DOHH2 (cell line): ENCODE measurements at regions not wholly inside any gene's neighbourhood (a gene's known extent, or its start where the extent isn't known, plus 50 kb on each side); places are given as distances from the start of the nearest gene placed in this dataset.

Experiments
- H3F3A ChIP-seq: fragments of 200-600 bp; sonication (generic), shearing (Covaris generic); 2 replicates; pipeline ENCODE4 v1.6.0; 2016; ENCODE audit warnings: antibody characterized with exemption, mild to moderate bottlenecking; ENCODE audit not compliant: control insufficient read depth, insufficient read depth
- H3K27ac ChIP-seq: fragments of 200-600 bp; sonication (generic); 2 replicates; pipeline ENCODE4 v1.5.1; 2014; ENCODE audit warnings: low read depth, mild to moderate bottlenecking, low read length, moderate library complexity
- H3K27me3 ChIP-seq: fragments of 200-600 bp; sonication (generic); 2 replicates; pipeline ENCODE4 v1.6.1; 2014; ENCODE audit warnings: mild to moderate bottlenecking, low read length, mixed read lengths; ENCODE audit not compliant: control insufficient read depth
- H3K36me3 ChIP-seq: fragments of 200-600 bp; sonication (generic); 2 replicates; pipeline ENCODE4 v1.6.1; 2014; ENCODE audit warnings: mild to moderate bottlenecking, low read length, moderate library complexity, mixed read lengths; ENCODE audit not compliant: control insufficient read depth
- H3K4me1 ChIP-seq: fragments of 200-600 bp; sonication (generic); 2 replicates; pipeline ENCODE4 v1.6.1; 2014; ENCODE audit warnings: mild to moderate bottlenecking, low read length, mixed read lengths; ENCODE audit not compliant: control insufficient read depth
- H3K4me2 ChIP-seq: fragments of 200-600 bp; sonication (generic); 2 replicates; pipeline ENCODE4 v1.6.0; 2014; ENCODE audit warnings: mild to moderate bottlenecking, low read length, moderate library complexity
- H3K4me3 ChIP-seq: fragments of 200-600 bp; sonication (generic); 2 replicates; pipeline ENCODE4 v1.5.1; 2014; ENCODE audit warnings: mild to moderate bottlenecking, low read length, mixed read lengths
- H3K79me2 ChIP-seq: fragments of 200-600 bp; sonication (generic); 2 replicates; pipeline ENCODE4 v1.6.1; 2014; ENCODE audit warnings: mild to moderate bottlenecking, low read length, mixed read lengths; ENCODE audit not compliant: control insufficient read depth
- H3K9me2 ChIP-seq: fragments of 200-600 bp; sonication (generic); replicated peaks from 2 replicates; pipeline ENCODE4 v1.6.1; 2014; ENCODE audit warnings: mild to moderate bottlenecking, low read length, mixed read lengths; ENCODE audit not compliant: control insufficient read depth
- H3K9me3 ChIP-seq: fragments of 200-600 bp; sonication (generic); 2 replicates; pipeline ENCODE4 v1.6.1; 2014; ENCODE audit warnings: antibody characterized with exemption, low read length, mixed read lengths; ENCODE audit not compliant: control insufficient read depth, insufficient read depth
- H4K20me1 ChIP-seq: fragments of 200-600 bp; sonication (generic); 2 replicates; pipeline ENCODE4 v1.6.0; 2014; ENCODE audit warnings: low read depth, mild to moderate bottlenecking, antibody characterized with exemption, low read length, moderate library complexity; ENCODE audit not compliant: control insufficient read depth, insufficient read depth
- CTCF ChIP-seq: fragments of 200-600 bp; sonication (generic); IDR thresholded peaks from one replicate; pipeline ENCODE4 v1.5.1; 2014; ENCODE audit warnings: antibody characterized with exemption, mild to moderate bottlenecking, low read depth, low read length; ENCODE audit not compliant: poor library complexity, severe bottlenecking
- EZH2phosphoT487 ChIP-seq: fragments of 200-600 bp; sonication (generic); IDR thresholded peaks from 2 replicates; pipeline ENCODE4 v1.6.1; 2017; ENCODE audit warnings: borderline replicate concordance, mild to moderate bottlenecking, antibody characterized with exemption, low read length, moderate library complexity, mixed read lengths

GRCh38 chr1:187415065-187415464, 586.3 kb downstream of the PLA2G4A start:
- no peak overlapping the region for H3K4me3 ChIP-seq
- no peaks in the 10 kb centered on the region for H3K36me3 ChIP-seq
- no peak overlapping the region for H3K27ac ChIP-seq
- no peaks in the 10 kb centered on the region for H3K27me3 ChIP-seq
- TF ChIP-seq CTCF (no peak), EZH2phosphoT487 (no peak)
- H3F3A ChIP-seq, result no peaks in the 10 kb centered on the region
- no peaks in the 10 kb centered on the region for H3K79me2 ChIP-seq
- no peaks in the 10 kb centered on the region; the same call in 1 of the 2 replicates for H3K9me3 ChIP-seq
- H4K20me1 ChIP-seq, result no peaks in the 10 kb centered on the region
- no peak overlapping the region for H3K4me2 ChIP-seq
- H3K9me2 ChIP-seq, result no peaks in the 10 kb centered on the region
- H3K4me1 ChIP-seq, result no peaks in the 10 kb centered on the region

GRCh38 chr1:187417520-187417919, 588.8 kb downstream of the PLA2G4A start:
- Histone ChIP-seq H3F3A (no peaks in the 10 kb centered on the region), H4K20me1 (no peaks in the 10 kb centered on the region), H3K4me2 (no peak overlapping the region), H3K4me3 (no peak overlapping the region), H3K9me2 (no peaks in the 10 kb centered on the region), H3K27me3 (no peaks in the 10 kb centered on the region), H3K36me3 (no peaks in the 10 kb centered on the region), H3K9me3 (no peaks in the 10 kb centered on the region), H3K4me1 (no peaks in the 10 kb centered on the region), H3K79me2 (no peaks in the 10 kb centered on the region), H3K27ac (no peak overlapping the region)
- TF ChIP-seq CTCF (no peak), EZH2phosphoT487 (no peak)

- Histone ChIP-seq H3K9me3 (no peaks in the 10 kb centered on the region), H3K79me2 (no peaks in the 10 kb centered on the region), H3K4me1 (no peaks in the 10 kb centered on the region), H3F3A (no peaks in the 10 kb centered on the region), H3K9me2 (no peaks in the 10 kb centered on the region), H3K4me3 (no peak overlapping the region), H3K4me2 (no peak overlapping the region), H3K27ac (no peak overlapping the region), H3K36me3 (no peaks in the 10 kb centered on the region), H4K20me1 (no peaks in the 10 kb centered on the region), H3K27me3 (no peaks in the 10 kb centered on the region)
- TF ChIP-seq EZH2phosphoT487, result no peak
- no peak for TF ChIP-seq CTCF
Measured at GRCh38 chr1:187433598-187433997, 604.8 kb downstream of the PLA2G4A start.

- Histone ChIP-seq H3K79me2 (no peaks in the 10 kb centered on the region), H3K9me3 (no peaks in the 10 kb centered on the region), H3K27ac (no peak overlapping the region), H3K27me3 (no peaks in the 10 kb centered on the region), H3K4me3 (no peak overlapping the region), H3K4me1 (no peaks in the 10 kb centered on the region), H4K20me1 (no peaks in the 10 kb centered on the region), H3K4me2 (no peak overlapping the region), H3F3A (no peaks in the 10 kb centered on the region), H3K9me2 (no peaks in the 10 kb centered on the region), H3K36me3 (no peaks in the 10 kb centered on the region)
- no peak for TF ChIP-seq CTCF
Measured at GRCh38 chr1:187442603-187443002, 613.9 kb downstream of the PLA2G4A start.
